Kidney (tissue), 13 donors: ENCODE measurements at regions not wholly inside any gene's neighbourhood (a gene's known extent, or its start where the extent isn't known, plus 50 kb on each side); places are given as distances from the start of the nearest gene placed in this dataset.

Experiments
- DNase-seq, 5 donors: peaks; one replicate each; pipeline ENCODE4 v3.0.0-alpha.2; 2013 to 2020
- FAIRE-seq: peaks from 2 replicates; lab custom pipeline; 2012; peaks lifted over from hg19 to GRCh38; lab: Jason Lieb, UNC
- H3K27ac ChIP-seq, 2 donors: one replicate each; pipeline ENCODE4 v1.7.0; 2013; ENCODE audit warnings: low read depth in 2 of 2, low read length in 2 of 2, inconsistent platforms in 1 of 2
- H3K27me3 ChIP-seq: one replicate; pipeline ENCODE4 v1.7.1; 2013; ENCODE audit warnings: low read length, inconsistent platforms; ENCODE audit not compliant: control insufficient read depth, insufficient read depth
- H3K36me3 ChIP-seq, 3 donors: one replicate each; pipeline versions ENCODE4 v1.7.0 to v1.7.1; 2013; ENCODE audit warnings: low read length in 3 of 3, control low read depth in 1 of 3, inconsistent platforms in 1 of 3; ENCODE audit not compliant: insufficient read depth in 3 of 3, control insufficient read depth in 2 of 3
- H3K4me1 ChIP-seq, 3 donors: one replicate each; pipeline versions ENCODE4 v1.7.0 to v1.7.1; 2013; ENCODE audit warnings: low read length in 3 of 3, inconsistent platforms in 1 of 3, low read depth in 1 of 3; ENCODE audit not compliant: control insufficient read depth in 2 of 3, insufficient read depth in 2 of 3
- H3K4me3 ChIP-seq, 3 donors: one replicate each; pipeline versions ENCODE4 v1.7.0 to v1.8.1; 2013; ENCODE audit warnings: low read length in 3 of 3, control low read depth in 1 of 3, inconsistent platforms in 1 of 3
- H3K9ac ChIP-seq, 3 donors: one replicate each; pipeline versions ENCODE4 v1.7.0 to v1.7.1; 2013; ENCODE audit warnings: low read length in 3 of 3, control low read depth in 1 of 3, inconsistent platforms in 1 of 3
- H3K9me3 ChIP-seq, 3 donors: one replicate each; pipeline versions ENCODE4 v1.7.0 to v1.7.1; 2013; ENCODE audit warnings: low read length in 3 of 3, control low read depth in 1 of 3, inconsistent platforms in 1 of 3; ENCODE audit not compliant: control insufficient read depth in 2 of 3, insufficient read depth in 1 of 3
- intact Hi-C: fragments of 100-400 bp; cut with DNase I; formaldehyde crosslinking; loops from one replicate; pipeline ENCODE4 v1.11.1; 2022
- TF ChIP-seq, protein P1 (sequence below): IDR thresholded peaks from 3 replicates; pipeline ENCODE4 v1.5.1; 2012; ENCODE audit warnings: mild to moderate bottlenecking, moderate library complexity, borderline replicate concordance; ENCODE audit not compliant: insufficient read depth; ENCODE audit errors: extremely low read depth
- donor health status: control.
- donor health status: control.
- donor health status: control.
- donor health status: control.
- donor health status: control.
- donor health status: DM: yes; HTN: yes; CAD: no.
- donor health status: Normal renal cell carcinoma (clear cell type).

DNA sequence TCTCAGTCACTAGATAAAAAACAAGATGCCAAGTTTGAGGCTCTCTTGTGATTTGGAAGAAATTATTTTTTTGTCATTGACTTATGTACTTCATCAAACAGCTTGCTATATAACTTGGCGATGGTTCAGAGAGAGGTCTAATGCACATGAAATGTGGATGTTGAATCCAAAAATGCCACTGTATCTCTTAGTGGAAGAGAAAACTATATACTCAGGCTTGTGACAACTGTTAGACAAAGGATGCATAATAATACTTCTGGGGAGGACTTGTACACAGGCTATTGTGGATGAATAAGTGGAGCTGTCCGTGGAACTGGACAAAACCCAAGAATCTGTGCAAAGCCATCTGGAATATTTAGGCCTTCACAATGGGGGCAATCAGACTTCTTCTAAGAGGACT lies 162.9 kb upstream of the NMUR2 start:
- TF ChIP-seq, protein P1, sequence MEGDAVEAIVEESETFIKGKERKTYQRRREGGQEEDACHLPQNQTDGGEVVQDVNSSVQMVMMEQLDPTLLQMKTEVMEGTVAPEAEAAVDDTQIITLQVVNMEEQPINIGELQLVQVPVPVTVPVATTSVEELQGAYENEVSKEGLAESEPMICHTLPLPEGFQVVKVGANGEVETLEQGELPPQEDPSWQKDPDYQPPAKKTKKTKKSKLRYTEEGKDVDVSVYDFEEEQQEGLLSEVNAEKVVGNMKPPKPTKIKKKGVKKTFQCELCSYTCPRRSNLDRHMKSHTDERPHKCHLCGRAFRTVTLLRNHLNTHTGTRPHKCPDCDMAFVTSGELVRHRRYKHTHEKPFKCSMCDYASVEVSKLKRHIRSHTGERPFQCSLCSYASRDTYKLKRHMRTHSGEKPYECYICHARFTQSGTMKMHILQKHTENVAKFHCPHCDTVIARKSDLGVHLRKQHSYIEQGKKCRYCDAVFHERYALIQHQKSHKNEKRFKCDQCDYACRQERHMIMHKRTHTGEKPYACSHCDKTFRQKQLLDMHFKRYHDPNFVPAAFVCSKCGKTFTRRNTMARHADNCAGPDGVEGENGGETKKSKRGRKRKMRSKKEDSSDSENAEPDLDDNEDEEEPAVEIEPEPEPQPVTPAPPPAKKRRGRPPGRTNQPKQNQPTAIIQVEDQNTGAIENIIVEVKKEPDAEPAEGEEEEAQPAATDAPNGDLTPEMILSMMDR, result no peak
- intact Hi-C loops, result no loop called here
- Histone ChIP-seq H3K4me1 (no peaks in the 10 kb centered on the region), H3K27ac (no peak overlapping the region), H3K36me3 (no peaks in the 10 kb centered on the region), H3K9ac (no peak overlapping the region), H3K4me3 (no peak overlapping the region), H3K27me3 (no peaks in the 10 kb centered on the region), H3K9me3 (no peaks in the 10 kb centered on the region)
- no peak for FAIRE-seq
- peak in 1 of 5 donors; percentile 14 for DNase-seq

DNA sequence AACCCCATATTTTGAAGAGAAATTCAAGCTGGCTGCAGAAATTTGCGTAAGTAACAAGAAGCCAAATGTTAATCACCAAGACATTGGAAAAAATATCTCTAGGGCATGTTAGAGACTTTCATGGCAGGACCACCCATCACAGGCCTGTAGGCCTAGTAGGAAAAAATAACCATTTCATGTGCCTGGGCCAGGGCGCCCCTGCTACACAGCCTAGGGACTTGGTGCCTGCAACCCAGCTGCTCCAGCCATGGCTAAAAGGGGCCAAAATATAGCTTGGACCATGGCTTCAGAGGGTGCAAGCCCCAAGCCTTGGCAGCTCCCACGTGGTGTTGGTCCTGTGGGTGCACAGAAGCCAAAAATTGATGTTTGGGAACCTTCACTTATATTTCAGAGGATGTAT lies 167.7 kb upstream of the NMUR2 start:
- H3K9ac ChIP-seq, result no peak overlapping the region
- no peaks in the 10 kb centered on the region for H3K27me3 ChIP-seq
- no peak overlapping the region for H3K27ac ChIP-seq
- no peak for DNase-seq
- no peak overlapping the region for H3K4me3 ChIP-seq
- FAIRE-seq, result no peak
- H3K36me3 ChIP-seq, result no peaks in the 10 kb centered on the region
- H3K9me3 ChIP-seq, result no peaks in the 10 kb centered on the region
- TF ChIP-seq, protein P1, result no peak
- intact Hi-C loops, result no loop called here
- no peaks in the 10 kb centered on the region for H3K4me1 ChIP-seq

DNA sequence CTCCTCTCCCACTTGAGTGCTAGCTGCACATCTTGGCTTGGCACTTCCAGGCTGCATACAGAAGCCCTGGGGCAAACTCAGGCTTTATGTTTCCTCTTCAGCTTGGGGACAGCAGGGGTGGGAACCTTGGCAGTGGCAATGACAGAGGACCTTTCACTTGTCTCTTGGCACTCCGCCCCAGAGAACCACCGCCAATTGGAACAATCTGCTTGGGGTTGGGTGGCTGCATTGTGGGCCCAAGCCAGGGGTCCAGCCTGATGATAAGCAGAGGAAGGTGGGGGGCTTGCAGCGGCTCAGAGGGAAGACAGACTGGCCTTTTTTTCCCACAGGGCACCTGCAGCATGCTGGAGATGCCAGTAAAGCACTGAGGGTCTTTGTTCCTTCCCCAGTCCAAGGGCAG lies 179.0 kb upstream of the NMUR2 start:
- TF ChIP-seq, protein P1, result no peak
- Histone ChIP-seq H3K36me3 (no peaks in the 10 kb centered on the region), H3K4me3 (no peak overlapping the region), H3K9ac (no peak overlapping the region), H3K4me1 (no peaks in the 10 kb centered on the region), H3K27me3 (no peaks in the 10 kb centered on the region), H3K27ac (no peak overlapping the region), H3K9me3 (no peaks in the 10 kb centered on the region)
- intact Hi-C loops, result no loop called here
- FAIRE-seq (no peak), DNase-seq (peak in 1 of 5 donors; percentile 38)

DNA sequence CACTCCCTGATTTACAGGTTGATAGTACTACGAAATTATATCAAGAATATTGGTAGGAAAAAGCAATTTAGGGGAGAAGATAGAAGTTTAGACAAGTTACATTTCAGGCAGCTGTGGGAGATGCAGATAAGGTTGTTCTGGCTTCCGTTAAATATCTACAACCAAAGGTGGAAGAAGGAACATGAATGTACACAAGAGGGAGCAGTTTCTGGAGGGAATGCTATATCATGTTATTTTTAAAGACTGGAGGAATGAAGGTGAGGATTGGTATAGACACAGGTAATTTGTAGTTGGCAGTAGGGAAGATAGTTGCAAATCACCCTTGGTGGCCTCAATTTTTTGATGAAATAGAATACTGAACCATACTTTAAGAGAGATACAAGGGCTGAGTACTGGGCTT lies 187.3 kb upstream of the NMUR2 start:
- Histone ChIP-seq H3K36me3 (no peaks in the 10 kb centered on the region), H3K27ac (no peak overlapping the region), H3K9ac (no peak overlapping the region), H3K27me3 (no peaks in the 10 kb centered on the region), H3K9me3 (no peaks in the 10 kb centered on the region), H3K4me1 (no peaks in the 10 kb centered on the region), H3K4me3 (no peak overlapping the region)
- no peak for FAIRE-seq
- TF ChIP-seq, protein P1, result no peak
- no peak for DNase-seq
- intact Hi-C loops, result no loop called here
